ENCODE measurements at regions not wholly inside any gene's neighbourhood (a gene's known extent, or its start where the extent isn't known, plus 50 kb on each side); places are given as distances from the start of the nearest gene placed in this dataset.

DNA sequence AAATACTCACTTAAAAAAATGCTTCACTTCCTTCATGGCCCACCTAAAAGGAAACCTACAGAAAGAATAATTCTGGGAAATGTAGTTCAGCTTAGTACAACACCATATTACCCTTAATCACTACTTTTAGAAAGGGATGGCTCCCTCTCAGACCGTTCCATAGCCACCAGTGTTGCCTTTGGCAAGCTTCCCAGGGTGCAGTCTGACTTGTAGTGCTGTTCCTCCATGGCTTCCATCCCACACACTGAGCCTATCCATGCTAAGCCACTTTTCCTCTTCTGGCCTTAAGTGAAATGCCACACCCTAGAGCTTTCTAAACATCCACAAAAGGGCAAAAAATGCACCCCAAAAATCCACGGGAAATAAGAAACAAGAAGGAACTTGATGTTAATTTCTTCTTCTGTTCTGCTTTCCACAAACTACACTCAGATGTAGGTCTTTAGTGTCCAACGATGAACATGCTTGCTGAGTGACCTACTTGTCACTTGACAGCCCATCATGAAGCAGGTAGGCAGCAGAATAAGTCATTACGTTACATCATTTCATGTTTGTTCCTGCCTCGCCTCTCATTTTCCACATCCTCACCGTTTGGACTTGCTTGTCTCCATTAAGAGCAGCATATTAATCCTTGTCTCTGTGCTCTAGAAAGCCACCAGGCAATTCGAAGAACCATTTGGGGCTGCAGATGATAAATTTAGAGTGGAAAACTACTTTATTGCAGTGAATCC, 391.1 kb upstream of the GRAMD2B start:
- DNase-seq (ENCODE audit: low spot score) (no peak), ATAC-seq (ENCODE audit: low FRiP score) (no peak)
- TF ChIP-seq CTCF (IDR thresholded peaks at IDR 0.05) = no peak

DNA sequence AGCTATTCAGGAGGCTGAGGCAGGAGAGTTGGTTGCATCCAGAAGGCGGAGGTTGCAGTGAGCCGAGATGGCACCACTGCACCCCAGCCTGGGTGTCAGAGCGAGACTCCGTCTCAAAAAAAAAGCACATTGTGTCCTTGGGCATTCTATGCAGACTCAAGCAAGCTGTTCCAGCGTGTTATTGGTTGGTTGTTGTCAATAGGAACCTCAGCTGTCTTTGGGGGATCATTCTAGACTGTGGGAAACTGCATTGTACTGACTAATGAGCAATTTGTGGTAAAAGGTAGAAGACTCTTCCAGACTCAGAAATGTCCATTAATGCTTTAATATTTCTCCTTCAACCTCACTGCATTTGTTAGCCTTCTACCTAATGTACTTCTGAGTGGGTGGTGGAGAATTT, 379.5 kb upstream of the GRAMD2B start:
- ATAC-seq (ENCODE audit: low FRiP score) (no peak), DNase-seq (ENCODE audit: low spot score) (no peak)
- no peak for TF ChIP-seq CTCF (IDR thresholded peaks at IDR 0.05)

- DNase-seq (ENCODE audit: low spot score) (no peak), ATAC-seq (ENCODE audit: low FRiP score) (no peak)
- no peak for TF ChIP-seq CTCF (IDR thresholded peaks at IDR 0.05)
Measured at GRCh38 chr5:126044111-126044668, 379.0 kb upstream of the GRAMD2B start.

- no peak for TF ChIP-seq CTCF (IDR thresholded peaks at IDR 0.05)
- DNase-seq (ENCODE audit: low spot score) = no peak
- no peak for ATAC-seq (ENCODE audit: low FRiP score)
Measured at GRCh38 chr5:126044931-126045565, 378.2 kb upstream of the GRAMD2B start.

DNA sequence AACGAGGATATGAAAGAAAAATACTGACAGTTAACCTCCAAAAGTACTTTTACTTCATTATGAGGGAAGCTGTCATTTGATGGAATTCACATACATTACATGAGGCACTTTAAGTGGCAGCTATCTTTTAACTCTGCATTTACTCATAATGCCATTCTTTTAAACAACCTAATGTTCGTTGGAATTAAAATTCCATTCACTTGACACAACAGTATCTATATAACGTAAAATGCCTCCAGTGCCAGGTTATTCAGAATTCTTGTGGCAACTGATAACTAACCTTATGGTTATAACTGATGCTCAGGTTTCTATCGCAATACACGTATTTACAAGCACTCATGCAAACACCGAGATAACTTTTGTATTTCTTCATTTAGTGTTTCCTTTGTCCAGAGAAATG, 376.9 kb upstream of the GRAMD2B start:
- no peak for TF ChIP-seq CTCF (IDR thresholded peaks at IDR 0.05)

GRCh38 chr5:126046846-126047571, 376.2 kb upstream of the GRAMD2B start:
- no peak for ATAC-seq (ENCODE audit: low FRiP score)
- DNase-seq (ENCODE audit: low spot score) = no peak
- no peak for TF ChIP-seq CTCF (IDR thresholded peaks at IDR 0.05)

More for the DNA sequence above, 376.9 kb upstream of the GRAMD2B start:
- DNase-seq (ENCODE audit: low spot score) (no peak), ATAC-seq (ENCODE audit: low FRiP score) (no peak)

All from omental fat pad (tissue), 3 donors.